ENCODE measurements at regions not wholly inside any gene's neighbourhood (a gene's known extent, or its start where the extent isn't known, plus 50 kb on each side); places are given as distances from the start of the nearest gene placed in this dataset.
"Not testable (repeated sequence)": the region's sequence is repeated elsewhere in the genome, so short reads cannot be mapped to it uniquely, and the experiment has no call there.

DNA sequence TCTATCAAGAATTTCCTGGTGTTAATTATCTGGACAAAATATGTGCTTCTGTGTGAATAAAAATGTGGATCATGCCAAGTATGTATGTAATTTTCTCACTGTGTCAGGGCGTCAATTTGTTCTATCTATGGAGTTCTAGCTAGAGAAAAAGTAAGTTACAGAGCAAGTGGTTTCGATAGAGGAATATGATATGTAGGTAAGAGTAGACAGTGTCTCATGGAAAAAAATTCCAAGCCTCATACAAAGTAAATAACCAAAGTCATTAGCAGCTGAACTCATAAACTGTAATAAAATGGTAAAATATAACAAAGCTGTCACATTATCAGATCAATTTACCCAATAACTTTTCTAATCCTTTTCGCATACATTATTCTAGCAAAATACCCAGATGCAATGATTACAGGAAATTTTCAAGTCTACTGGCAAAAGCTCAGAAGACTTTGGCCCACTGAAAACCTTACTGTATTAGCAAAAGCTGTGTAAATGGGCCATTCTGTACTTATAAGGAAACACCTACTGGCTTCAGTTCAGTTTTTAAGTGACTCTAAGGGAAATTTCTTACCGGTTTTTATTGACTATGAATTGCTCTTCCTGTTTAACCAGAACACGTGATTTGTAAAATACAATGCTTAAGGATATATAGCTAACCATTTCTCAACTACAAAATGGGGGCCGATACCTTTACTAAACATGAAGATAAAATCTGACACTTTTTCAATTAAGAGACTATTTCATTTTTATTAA lies 121.0 kb upstream of the ARSJ start:
- H3K27me3 Mint-ChIP-seq: peaks cover 22% of the 10 kb centered on the region
- H3K4me1 Mint-ChIP-seq: no peaks in the 10 kb centered on the region
- no peak overlapping the region for H3K4me3 Mint-ChIP-seq
- DNase-seq (ENCODE audit: low spot score in 2 of 2) (no peak), ATAC-seq (replicated peaks; ENCODE audit: extremely low read depth, poor library complexity, severe bottlenecking) (no peak)
- H3K36me3 Mint-ChIP-seq (ENCODE audit: insufficient read depth): peaks cover 2% of the 10 kb centered on the region
- no peak overlapping the region for H3K27ac Mint-ChIP-seq (ENCODE audit: low read depth)
- no peaks in the 10 kb centered on the region for H3K9me3 Mint-ChIP-seq

GRCh38 chr4:114103908-114104307 lies 124.5 kb upstream of the ARSJ start:
- no peak overlapping the region for H3K27ac Mint-ChIP-seq (ENCODE audit: low read depth)
- H3K4me1 Mint-ChIP-seq: peaks cover 1% of the 10 kb centered on the region
- no peaks in the 10 kb centered on the region for H3K9me3 Mint-ChIP-seq
- peaks cover 16% of the 10 kb centered on the region for H3K27me3 Mint-ChIP-seq
- H3K36me3 Mint-ChIP-seq (ENCODE audit: insufficient read depth): peaks cover 2% of the 10 kb centered on the region
- DNase-seq (ENCODE audit: low spot score in 2 of 2) (no peak), ATAC-seq (replicated peaks; ENCODE audit: extremely low read depth, poor library complexity, severe bottlenecking) (no peak)
- H3K4me3 Mint-ChIP-seq: no peak overlapping the region

DNA sequence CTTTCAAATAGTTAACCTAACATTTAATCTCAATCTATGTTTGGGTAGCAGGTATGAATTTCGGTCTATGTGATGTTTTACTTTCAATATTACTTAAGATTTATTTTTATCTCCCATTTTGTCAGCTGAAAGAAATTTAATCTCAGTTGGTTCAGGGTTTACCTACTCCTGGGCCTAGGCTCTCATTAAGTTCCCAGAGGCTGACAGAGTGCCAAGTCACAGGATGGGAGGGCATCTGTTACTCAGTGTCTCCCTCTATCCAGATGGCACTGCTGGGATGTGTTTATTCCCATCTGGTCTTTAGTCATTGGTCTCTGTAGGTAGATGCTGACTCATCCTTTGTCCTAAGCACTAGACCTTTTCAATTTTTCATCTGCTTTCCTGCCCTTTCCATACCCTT lies 129.4 kb upstream of the ARSJ start:
- Mint-ChIP-seq H3K4me3 (no peak overlapping the region), H3K9me3 (no peaks in the 10 kb centered on the region), H3K27ac (ENCODE audit: low read depth) (no peak overlapping the region), H3K27me3 (no peaks in the 10 kb centered on the region), H3K36me3 (ENCODE audit: insufficient read depth) (no peaks in the 10 kb centered on the region), H3K4me1 (peaks cover 5% of the 10 kb centered on the region)
- ATAC-seq (replicated peaks; ENCODE audit: extremely low read depth, poor library complexity, severe bottlenecking): no peak
- no peak for DNase-seq (ENCODE audit: low spot score in 2 of 2)

DNA sequence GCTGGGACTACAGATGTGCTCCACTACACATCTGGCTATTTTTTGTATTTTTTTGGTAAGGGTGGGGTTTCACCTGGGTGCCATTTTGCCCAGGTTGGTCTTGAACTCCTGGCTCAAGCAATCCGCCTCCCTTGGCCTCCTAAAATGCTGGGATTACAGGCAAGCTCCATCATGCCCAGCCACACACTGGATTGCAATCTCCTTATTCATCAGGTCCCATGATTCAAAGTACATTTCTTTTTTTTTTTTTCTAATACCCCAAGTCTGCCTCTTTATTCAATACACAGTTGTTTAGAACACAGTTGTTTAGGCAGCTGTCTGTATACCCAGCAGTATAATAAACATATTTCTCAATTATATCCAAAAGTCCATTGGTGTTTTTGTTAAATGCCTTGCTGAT lies 130.3 kb upstream of the ARSJ start:
- Mint-ChIP-seq H3K27me3 (no peaks in the 10 kb centered on the region), H3K27ac (ENCODE audit: low read depth) (no peak overlapping the region), H3K4me1 (peaks cover 5% of the 10 kb centered on the region), H3K4me3 (no peak overlapping the region), H3K36me3 (ENCODE audit: insufficient read depth) (no peaks in the 10 kb centered on the region), H3K9me3 (no peaks in the 10 kb centered on the region)
- DNase-seq (ENCODE audit: low spot score in 2 of 2): no peak
- ATAC-seq (replicated peaks; ENCODE audit: extremely low read depth, poor library complexity, severe bottlenecking): no peak

- no peak for ATAC-seq (replicated peaks; ENCODE audit: extremely low read depth, poor library complexity, severe bottlenecking)
- no peak overlapping the region for H3K27ac Mint-ChIP-seq (ENCODE audit: low read depth)
- no peak for DNase-seq (ENCODE audit: low spot score in 2 of 2)
- no peaks in the 10 kb centered on the region for H3K4me1 Mint-ChIP-seq
- no peaks in the 10 kb centered on the region for H3K36me3 Mint-ChIP-seq (ENCODE audit: insufficient read depth)
- H3K4me3 Mint-ChIP-seq: no peak overlapping the region
- no peaks in the 10 kb centered on the region for H3K9me3 Mint-ChIP-seq
- no peaks in the 10 kb centered on the region for H3K27me3 Mint-ChIP-seq
Measured at GRCh38 chr4:114115526-114115925, 136.1 kb upstream of the ARSJ start.

- Mint-ChIP-seq H3K4me3 (no peak overlapping the region), H3K36me3 (ENCODE audit: insufficient read depth) (no peaks in the 10 kb centered on the region), H3K27ac (ENCODE audit: low read depth) (no peak overlapping the region), H3K9me3 (no peaks in the 10 kb centered on the region), H3K27me3 (no peaks in the 10 kb centered on the region), H3K4me1 (no peaks in the 10 kb centered on the region)
- ATAC-seq (replicated peaks; ENCODE audit: extremely low read depth, poor library complexity, severe bottlenecking) (no peak), DNase-seq (ENCODE audit: low spot score in 2 of 2) (no peak)
Measured at GRCh38 chr4:114116861-114117260, 137.4 kb upstream of the ARSJ start.

- ATAC-seq (replicated peaks; ENCODE audit: extremely low read depth, poor library complexity, severe bottlenecking) (no peak), DNase-seq (ENCODE audit: low spot score in 2 of 2) (no peak)
- H3K9me3 Mint-ChIP-seq: no peaks in the 10 kb centered on the region
- no peaks in the 10 kb centered on the region for H3K4me1 Mint-ChIP-seq
- H3K36me3 Mint-ChIP-seq (ENCODE audit: insufficient read depth): no peaks in the 10 kb centered on the region
- H3K27me3 Mint-ChIP-seq: peaks cover 36% of the 10 kb centered on the region
- H3K27ac Mint-ChIP-seq (ENCODE audit: low read depth): no peak overlapping the region
- H3K4me3 Mint-ChIP-seq: no peak overlapping the region
Measured at GRCh38 chr4:114121221-114121620, 141.8 kb upstream of the ARSJ start.

DNA sequence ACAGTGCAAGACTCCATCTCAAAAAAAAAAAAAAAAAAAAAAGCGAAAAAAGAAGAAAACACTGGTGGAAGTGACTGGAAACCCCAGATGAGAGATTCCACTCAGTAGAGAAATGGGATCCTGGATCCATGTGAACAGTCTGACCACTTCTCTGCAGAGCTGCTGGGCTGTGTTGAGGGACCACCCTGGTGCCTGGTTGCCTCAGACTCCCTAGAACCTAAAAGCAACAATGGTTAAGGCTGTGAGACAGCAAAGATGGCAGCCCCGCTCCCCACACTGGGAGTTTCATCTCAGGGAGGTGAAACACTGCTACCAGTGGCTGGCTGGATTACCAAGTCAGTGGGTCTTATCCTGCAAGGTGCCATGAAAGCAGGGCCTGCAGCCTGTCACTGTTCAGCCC lies 152.8 kb upstream of the ARSJ start:
- H3K9me3 Mint-ChIP-seq: no peaks in the 10 kb centered on the region
- no peak for ATAC-seq (replicated peaks; ENCODE audit: extremely low read depth, poor library complexity, severe bottlenecking)
- H3K4me3 Mint-ChIP-seq: no peak overlapping the region
- H3K36me3 Mint-ChIP-seq (ENCODE audit: insufficient read depth): no peaks in the 10 kb centered on the region
- DNase-seq (ENCODE audit: low spot score in 2 of 2): no peak
- H3K27me3 Mint-ChIP-seq: peaks cover 1% of the 10 kb centered on the region
- no peaks in the 10 kb centered on the region for H3K4me1 Mint-ChIP-seq
- no peak overlapping the region for H3K27ac Mint-ChIP-seq (ENCODE audit: low read depth)

GRCh38 chr4:114132830-114133229 lies 153.4 kb upstream of the ARSJ start:
- Mint-ChIP-seq H3K9me3 (no peaks in the 10 kb centered on the region), H3K36me3 (ENCODE audit: insufficient read depth) (no peaks in the 10 kb centered on the region), H3K4me3 (no peak overlapping the region), H3K4me1 (no peaks in the 10 kb centered on the region), H3K27ac (ENCODE audit: low read depth) (no peak overlapping the region), H3K27me3 (no peaks in the 10 kb centered on the region)
- no peak for ATAC-seq (replicated peaks; ENCODE audit: extremely low read depth, poor library complexity, severe bottlenecking)
- DNase-seq (ENCODE audit: low spot score in 2 of 2): no peak

- H3K27me3 Mint-ChIP-seq: peaks cover 5% of the 10 kb centered on the region
- no peak for DNase-seq (ENCODE audit: low spot score in 2 of 2)
- H3K27ac Mint-ChIP-seq (ENCODE audit: low read depth): no peak overlapping the region
- no peak for ATAC-seq (replicated peaks; ENCODE audit: extremely low read depth, poor library complexity, severe bottlenecking)
- H3K9me3 Mint-ChIP-seq: no peaks in the 10 kb centered on the region
- H3K4me3 Mint-ChIP-seq: no peak overlapping the region
- no peaks in the 10 kb centered on the region for H3K36me3 Mint-ChIP-seq (ENCODE audit: insufficient read depth)
- H3K4me1 Mint-ChIP-seq: no peaks in the 10 kb centered on the region
Measured at GRCh38 chr4:114136069-114136468, 156.6 kb upstream of the ARSJ start.

DNA sequence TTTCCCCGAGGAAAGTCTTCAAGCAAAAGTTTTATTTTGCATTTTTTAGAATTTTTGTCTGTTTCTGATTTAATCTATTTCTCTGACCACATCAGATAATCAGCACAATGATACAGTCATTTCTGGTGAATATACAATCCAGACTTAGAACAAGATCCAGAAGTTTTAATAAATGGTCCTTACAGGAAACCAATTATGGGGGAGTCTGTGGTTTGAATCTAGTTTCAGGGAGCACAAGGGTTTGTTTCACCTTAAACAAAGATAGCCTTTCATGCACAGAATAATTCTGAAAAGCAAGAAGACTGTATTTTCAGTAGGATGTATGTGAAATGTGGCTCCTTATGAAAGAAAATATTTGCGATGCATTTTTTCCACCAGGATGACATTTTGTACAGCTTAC lies 158.5 kb upstream of the ARSJ start:
- H3K27ac Mint-ChIP-seq (ENCODE audit: low read depth): no peak overlapping the region
- H3K4me3 Mint-ChIP-seq: no peak overlapping the region
- no peak for ATAC-seq (replicated peaks; ENCODE audit: extremely low read depth, poor library complexity, severe bottlenecking)
- H3K9me3 Mint-ChIP-seq: no peaks in the 10 kb centered on the region
- DNase-seq (ENCODE audit: low spot score in 2 of 2): no peak
- no peaks in the 10 kb centered on the region for H3K36me3 Mint-ChIP-seq (ENCODE audit: insufficient read depth)
- no peaks in the 10 kb centered on the region for H3K4me1 Mint-ChIP-seq
- peaks cover 24% of the 10 kb centered on the region for H3K27me3 Mint-ChIP-seq

DNA sequence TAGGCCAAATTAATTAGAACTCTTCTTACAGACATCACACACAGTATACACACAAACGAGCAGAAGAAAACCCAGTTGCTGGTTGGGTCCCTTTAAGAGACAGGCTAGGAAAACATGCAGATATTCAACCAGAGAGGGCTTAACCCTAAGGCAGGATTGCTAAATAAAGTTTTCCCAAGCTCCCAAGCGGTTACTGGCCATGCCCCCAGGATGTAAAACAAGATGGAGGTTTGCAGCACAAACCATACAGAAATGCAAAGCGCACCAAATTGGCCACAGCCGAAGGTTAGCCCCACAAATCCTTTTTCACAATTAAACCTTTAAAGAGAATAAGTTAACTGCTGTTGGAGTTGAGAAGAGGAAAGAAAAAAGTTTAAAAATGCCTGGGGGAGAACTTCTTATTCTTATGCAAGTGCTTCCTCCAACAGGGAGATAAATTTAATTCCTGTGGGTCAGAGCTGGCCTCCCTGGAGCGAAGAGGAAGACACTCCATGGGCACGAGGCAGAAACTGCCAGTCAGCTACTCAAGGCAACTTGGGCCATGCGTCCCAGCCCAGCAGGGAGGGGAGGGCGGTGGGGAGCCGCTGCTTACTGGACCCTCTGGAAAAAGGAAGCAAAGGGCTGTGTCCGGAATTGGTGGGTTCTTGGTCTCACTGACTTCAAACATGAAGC lies 167.6 kb upstream of the ARSJ start:
- DNase-seq (ENCODE audit: low spot score in 2 of 2): no peak
- no peak for ATAC-seq (replicated peaks; ENCODE audit: extremely low read depth, poor library complexity, severe bottlenecking)
- Mint-ChIP-seq H3K9me3 (no peaks in the 10 kb centered on the region), H3K4me3 (peak overlapping the region; percentile 74), H3K27me3 (peaks cover 51% of the 10 kb centered on the region), H3K4me1 (peaks cover 12% of the 10 kb centered on the region), H3K36me3 (ENCODE audit: insufficient read depth) (peaks cover 2% of the 10 kb centered on the region), H3K27ac (ENCODE audit: low read depth) (no peak overlapping the region)

DNA sequence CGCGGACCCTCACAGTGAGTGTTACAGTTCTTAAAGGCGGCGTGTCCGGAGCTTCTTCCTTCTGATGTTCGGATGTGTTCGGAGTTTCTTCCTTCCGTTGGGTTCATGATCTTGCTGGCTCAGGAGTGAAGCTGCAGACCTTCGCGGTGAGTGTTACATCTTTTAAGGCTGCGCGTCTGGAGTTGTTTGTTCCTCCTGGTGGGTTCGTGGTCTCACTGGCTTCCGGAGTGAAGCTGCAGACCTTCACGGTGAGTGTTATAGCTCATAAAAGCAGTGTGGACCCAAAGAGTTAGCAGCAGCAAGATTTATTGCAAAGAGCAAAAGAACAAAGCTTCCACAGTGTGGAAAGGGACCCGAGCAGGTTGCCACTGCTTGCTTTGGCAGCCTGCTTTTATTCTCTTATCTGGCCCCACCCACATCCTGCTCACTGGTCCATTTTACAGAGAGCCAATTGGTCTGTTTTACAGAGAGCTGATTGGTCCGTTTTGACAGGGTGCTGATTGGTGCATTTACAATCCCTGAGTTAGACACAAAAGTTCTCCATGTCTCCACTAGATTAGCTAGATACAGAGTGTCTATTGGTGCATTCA lies 168.3 kb upstream of the ARSJ start:
- Mint-ChIP-seq H3K27me3 (peaks cover 45% of the 10 kb centered on the region), H3K4me1 (peaks cover 12% of the 10 kb centered on the region), H3K4me3 (peak overlapping the region; percentile 74)
- not testable (repeated sequence) for H3K9me3 Mint-ChIP-seq; DNase-seq (ENCODE audit: low spot score in 2 of 2); H3K36me3 Mint-ChIP-seq (ENCODE audit: insufficient read depth); ATAC-seq (replicated peaks; ENCODE audit: extremely low read depth, poor library complexity, severe bottlenecking); H3K27ac Mint-ChIP-seq (ENCODE audit: low read depth)

Measured in central memory CD8-positive, alpha-beta T cell (primary cell).